HCT116 (cell line): ENCODE measurements at regions not wholly inside any gene's neighbourhood (a gene's known extent, or its start where the extent isn't known, plus 50 kb on each side); places are given as distances from the start of the nearest gene placed in this dataset.

Source experiments
- ATAC-seq: fragments of 200-7000 bp; cut with Tn5 transposase; 2 replicates; pipeline ENCODE4 v1.9.1; 2020; ENCODE audit warnings: mild to moderate bottlenecking, moderate library complexity
- BruUV-seq: library from RNA; stranded (reverse); fragments of 400-500 nt; replicated peaks from 2 replicates; lab custom pipeline; 2021; lab: Mats Ljungman, UMichigan
- CTCF ChIA-PET: fragments of 300-600 bp; sonication (Branson Sonifier 250); formaldehyde crosslinking; loops from one replicate; lab custom pipeline; 2021; ENCODE audit warnings: antibody characterized with exemption; lab: Charles Lee
- POLR2A ChIA-PET: fragments of 300-600, 350-600 bp; sonication (Branson Sonifier 250); formaldehyde crosslinking; loops from one replicate; lab custom pipeline; 2021; ENCODE audit warnings: antibody characterized with exemption; lab: Charles Lee
- RAD21 ChIA-PET, 2 experiments: fragments of 300-600 bp; sonication (Branson Sonifier 250); formaldehyde crosslinking; loops; one replicate each; lab custom pipeline; 2023; ENCODE audit warnings: low total read pairs in 2 of 2; ENCODE audit not compliant: uncharacterized antibody in 2 of 2, unreplicated experiment in 2 of 2, low non-redundant PET in 1 of 2; lab: Charles Lee
- DNase-seq: peaks from one replicate; pipeline ENCODE4 v3.0.0-alpha.2; 2010; ENCODE audit warnings: low read depth, low spot score
- H2AFZ ChIP-seq: fragments of 200-600 bp; shearing (Covaris generic), sonication (generic); 2 replicates; pipeline ENCODE4 v1.6.1; 2017; ENCODE audit warnings: low read depth, mixed run types, mixed read lengths, antibody characterized with exemption, low read length; ENCODE audit not compliant: poor library complexity, severe bottlenecking
- H3K27ac ChIP-seq: 2 replicates; pipeline ENCODE4 v1.5.1; 2012; ENCODE audit warnings: low read depth, low read length
- H3K27me3 ChIP-seq: fragments of 200-600 bp; sonication (generic); 2 replicates; pipeline ENCODE4 v1.6.1; 2016; ENCODE audit warnings: mixed run types, low read length, mixed read lengths; ENCODE audit not compliant: insufficient read depth
- H3K36me3 ChIP-seq, 2 experiments: fragments of 200-500 bp in 1 of 2; fragments of 200-600 bp in 1 of 2; sonication (Bioruptor generic) in 1 of 2; sonication (generic) in 1 of 2; 2 replicates each; pipeline versions ENCODE4 v1.5.1 to v1.6.1; 2014 to 2016; ENCODE audit warnings: low read length in 2 of 2, inconsistent platforms in 1 of 2, mixed read lengths in 1 of 2, mixed run types in 1 of 2; ENCODE audit not compliant: insufficient read depth in 2 of 2, control insufficient read depth in 1 of 2
- H3K4me1 ChIP-seq, 2 experiments: fragments of 200-600 bp in 1 of 2; sonication (generic) in 1 of 2; 2 replicates each; pipeline versions ENCODE4 v1.5.1 to v1.6.1; 2012 to 2017; ENCODE audit warnings: low read length in 2 of 2, inconsistent platforms in 1 of 2, mild to moderate bottlenecking in 1 of 2, mixed read lengths in 1 of 2, mixed run types in 1 of 2, moderate library complexity in 1 of 2; ENCODE audit not compliant: insufficient read depth in 2 of 2, control insufficient read depth in 1 of 2
- H3K4me2 ChIP-seq: fragments of 200-600 bp; sonication (generic); 2 replicates; pipeline ENCODE4 v1.6.1; 2017; ENCODE audit warnings: mixed run types, low read length, mixed read lengths
- H3K4me3 ChIP-seq, 2 experiments: fragments of 200-600 bp in 1 of 2; sonication (generic) in 1 of 2; replicated peaks in 1 of 2; 2 replicates each; pipeline ENCODE4 v1.5.1; 2011 to 2016; ENCODE audit warnings: low read length in 2 of 2, control low read depth in 1 of 2, low read depth in 1 of 2, mild to moderate bottlenecking in 1 of 2, mixed read lengths in 1 of 2, mixed run types in 1 of 2
- H3K79me2 ChIP-seq: fragments of 200-600 bp; sonication (generic); 2 replicates; pipeline ENCODE4 v1.6.1; 2017; ENCODE audit warnings: mild to moderate bottlenecking, mixed run types, low read length, moderate library complexity, mixed read lengths; ENCODE audit not compliant: insufficient read depth
- H3K9ac ChIP-seq: fragments of 200-600 bp; sonication (generic); 2 replicates; pipeline ENCODE4 v1.6.1; 2016; ENCODE audit warnings: low read length, mixed read lengths
- H3K9me2 ChIP-seq: fragments of 200-600 bp; sonication (generic), shearing (Covaris generic); 2 replicates; pipeline ENCODE4 v1.6.1; 2017; ENCODE audit warnings: mixed run types, mild to moderate bottlenecking, moderate library complexity; ENCODE audit not compliant: insufficient read depth
- H3K9me3 ChIP-seq, 2 experiments: fragments of 200-500 bp in 1 of 2; fragments of 200-600 bp in 1 of 2; sonication (Bioruptor generic) in 1 of 2; sonication (generic) in 1 of 2; 2 replicates each; pipeline ENCODE4 v1.6.1; 2014 to 2017; ENCODE audit warnings: low read length in 2 of 2, mixed read lengths in 2 of 2, inconsistent platforms in 1 of 2, low read depth in 1 of 2, mild to moderate bottlenecking in 1 of 2, mixed run types in 1 of 2, moderate library complexity in 1 of 2; ENCODE audit not compliant: control insufficient read depth in 1 of 2, insufficient read depth in 1 of 2
- H4K20me1 ChIP-seq: fragments of 200-600 bp; sonication (generic), shearing (Covaris generic); 2 replicates; pipeline ENCODE4 v1.6.1; 2017; ENCODE audit warnings: mixed run types, mild to moderate bottlenecking, moderate library complexity; ENCODE audit not compliant: insufficient read depth
- CEBPB ChIP-seq: IDR thresholded peaks from 2 replicates; pipeline ENCODE4 v1.6.1; 2012; ENCODE audit warnings: low read depth
- EZH2 ChIP-seq: fragments of 200-600 bp; sonication (generic); IDR thresholded peaks from 2 replicates; pipeline ENCODE4 v1.6.1; 2017; ENCODE audit warnings: antibody characterized with exemption, mixed run types
- EZH2phosphoT487 ChIP-seq: fragments of 200-600 bp; IDR thresholded peaks from 2 replicates; pipeline ENCODE4 v1.6.1; 2018; ENCODE audit warnings: antibody characterized with exemption, borderline replicate concordance
- FOSL1 ChIP-seq: IDR thresholded peaks from 2 replicates; pipeline ENCODE4 v1.6.1; 2012; ENCODE audit warnings: low read depth
- POLR2A ChIP-seq: IDR thresholded peaks from 2 replicates; pipeline ENCODE4 v1.7.0; 2011; ENCODE audit warnings: borderline replicate concordance; ENCODE audit not compliant: insufficient read depth, insufficient read length; ENCODE audit errors: extremely low read depth
- SIN3A ChIP-seq: IDR thresholded peaks from 2 replicates; pipeline ENCODE4 v1.6.1; 2012; ENCODE audit warnings: low read depth
- SP1 ChIP-seq: IDR thresholded peaks from 2 replicates; pipeline ENCODE4 v1.6.1; 2012; ENCODE audit warnings: low read depth
- SRF ChIP-seq: IDR thresholded peaks from 2 replicates; pipeline ENCODE4 v1.6.1; 2012; ENCODE audit warnings: low read depth
- TCF7L2 ChIP-seq: IDR thresholded peaks from 2 replicates; pipeline ENCODE4 v1.7.0; 2011; ENCODE audit warnings: borderline replicate concordance, inconsistent platforms; ENCODE audit not compliant: insufficient read depth, insufficient read length; ENCODE audit errors: extremely low read depth
- YY1 ChIP-seq: IDR thresholded peaks from 2 replicates; pipeline ENCODE4 v1.6.1; 2011; ENCODE audit warnings: low read length, low read depth, moderate library complexity, mild to moderate bottlenecking; ENCODE audit not compliant: insufficient replicate concordance; ENCODE audit errors: extremely low read depth
- ZFX ChIP-seq: fragments of 450-650 bp; IDR thresholded peaks from 2 replicates; pipeline ENCODE4 v1.6.1; 2017
- intact Hi-C: fragments of 100-400 bp; cut with micrococcal nuclease; formaldehyde crosslinking; loops from 2 replicates; pipeline ENCODE4 v1.10.0; 2022
- TF ChIP-seq, protein P1 (sequence below): IDR thresholded peaks from 2 replicates; pipeline ENCODE4 v1.6.1; 2012
- TF ChIP-seq, protein P2 (sequence below), 3 experiments: fragments of 200-600 bp in 1 of 3; sonication (generic) in 1 of 3; IDR thresholded peaks in 2 of 3; conservative IDR thresholded peaks in 1 of 3; 2 replicates each; pipeline ENCODE4 v1.5.1; 2012 to 2017; ENCODE audit warnings: low read depth in 2 of 3, low read length in 2 of 3, antibody characterized with exemption in 1 of 3, borderline replicate concordance in 1 of 3, control low read depth in 1 of 3, mild to moderate bottlenecking in 1 of 3, mixed read lengths in 1 of 3, mixed run types in 1 of 3, moderate library complexity in 1 of 3; ENCODE audit not compliant: insufficient read depth in 1 of 3
- TF ChIP-seq, protein P3 (sequence below): IDR thresholded peaks from 2 replicates; pipeline ENCODE4 v1.6.1; 2012; ENCODE audit warnings: low read depth

DNA sequence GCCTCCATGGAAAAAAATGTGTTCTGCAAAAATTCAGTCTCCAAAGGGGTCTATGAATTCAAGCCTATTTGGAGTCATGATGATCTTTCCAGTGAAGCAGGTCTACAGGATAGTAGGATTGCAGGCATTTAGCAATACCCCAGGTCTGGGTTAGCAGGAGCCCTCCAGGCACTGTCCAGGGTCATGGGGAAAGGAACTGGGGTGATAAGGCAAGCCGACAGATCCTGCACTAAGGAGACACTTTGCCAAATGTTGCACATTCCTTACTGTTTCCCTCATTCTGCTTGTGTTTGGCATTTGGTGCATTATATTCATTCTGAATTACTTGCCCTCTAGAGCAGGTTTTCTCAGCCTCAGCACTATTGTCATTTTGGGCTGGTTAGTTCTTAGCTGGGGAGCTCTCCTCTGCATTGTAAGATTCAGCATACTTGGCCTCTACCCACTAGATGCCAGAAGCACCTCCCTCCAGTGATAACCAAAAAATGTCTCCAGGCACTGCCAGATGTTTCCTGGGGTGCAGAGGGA lies 333.3 kb upstream of the PLXNA2 start:
- Histone ChIP-seq H4K20me1 (no peaks in the 10 kb centered on the region), H3K27ac (no peak overlapping the region), H3K4me2 (no peak overlapping the region), H3K9ac (no peak overlapping the region), H3K9me3 (no peaks in the 10 kb centered on the region), H3K27me3 (peaks cover 3% of the 10 kb centered on the region; the same call in 1 of the 2 replicates), H3K4me3 (no peak overlapping the region), H2AFZ (no peak overlapping the region), H3K9me2 (no peaks in the 10 kb centered on the region), H3K79me2 (no peaks in the 10 kb centered on the region), H3K36me3 (no peaks in the 10 kb centered on the region), H3K4me1 (no peaks in the 10 kb centered on the region)
- TF ChIP-seq YY1 (no peak), SIN3A (no peak), EZH2 (no peak), CEBPB (no peak), ZFX (no peak), EZH2phosphoT487 (no peak), TCF7L2 (no peak), SRF (no peak), POLR2A (no peak), FOSL1 (no peak), SP1 (no peak)
- TF ChIP-seq, protein P1, sequence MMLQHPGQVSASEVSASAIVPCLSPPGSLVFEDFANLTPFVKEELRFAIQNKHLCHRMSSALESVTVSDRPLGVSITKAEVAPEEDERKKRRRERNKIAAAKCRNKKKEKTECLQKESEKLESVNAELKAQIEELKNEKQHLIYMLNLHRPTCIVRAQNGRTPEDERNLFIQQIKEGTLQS: no peak
- TF ChIP-seq, protein P2, sequence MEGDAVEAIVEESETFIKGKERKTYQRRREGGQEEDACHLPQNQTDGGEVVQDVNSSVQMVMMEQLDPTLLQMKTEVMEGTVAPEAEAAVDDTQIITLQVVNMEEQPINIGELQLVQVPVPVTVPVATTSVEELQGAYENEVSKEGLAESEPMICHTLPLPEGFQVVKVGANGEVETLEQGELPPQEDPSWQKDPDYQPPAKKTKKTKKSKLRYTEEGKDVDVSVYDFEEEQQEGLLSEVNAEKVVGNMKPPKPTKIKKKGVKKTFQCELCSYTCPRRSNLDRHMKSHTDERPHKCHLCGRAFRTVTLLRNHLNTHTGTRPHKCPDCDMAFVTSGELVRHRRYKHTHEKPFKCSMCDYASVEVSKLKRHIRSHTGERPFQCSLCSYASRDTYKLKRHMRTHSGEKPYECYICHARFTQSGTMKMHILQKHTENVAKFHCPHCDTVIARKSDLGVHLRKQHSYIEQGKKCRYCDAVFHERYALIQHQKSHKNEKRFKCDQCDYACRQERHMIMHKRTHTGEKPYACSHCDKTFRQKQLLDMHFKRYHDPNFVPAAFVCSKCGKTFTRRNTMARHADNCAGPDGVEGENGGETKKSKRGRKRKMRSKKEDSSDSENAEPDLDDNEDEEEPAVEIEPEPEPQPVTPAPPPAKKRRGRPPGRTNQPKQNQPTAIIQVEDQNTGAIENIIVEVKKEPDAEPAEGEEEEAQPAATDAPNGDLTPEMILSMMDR (IDR thresholded peaks at IDR 0.05 in 2 of 3, conservative IDR thresholded peaks at IDR 0.05 in 1 of 3; ENCODE audit: borderline replicate concordance in 1 of 3, insufficient read depth in 1 of 3, low read depth in 2 of 3, low read length in 2 of 3): no peak
- TF ChIP-seq, protein P3, sequence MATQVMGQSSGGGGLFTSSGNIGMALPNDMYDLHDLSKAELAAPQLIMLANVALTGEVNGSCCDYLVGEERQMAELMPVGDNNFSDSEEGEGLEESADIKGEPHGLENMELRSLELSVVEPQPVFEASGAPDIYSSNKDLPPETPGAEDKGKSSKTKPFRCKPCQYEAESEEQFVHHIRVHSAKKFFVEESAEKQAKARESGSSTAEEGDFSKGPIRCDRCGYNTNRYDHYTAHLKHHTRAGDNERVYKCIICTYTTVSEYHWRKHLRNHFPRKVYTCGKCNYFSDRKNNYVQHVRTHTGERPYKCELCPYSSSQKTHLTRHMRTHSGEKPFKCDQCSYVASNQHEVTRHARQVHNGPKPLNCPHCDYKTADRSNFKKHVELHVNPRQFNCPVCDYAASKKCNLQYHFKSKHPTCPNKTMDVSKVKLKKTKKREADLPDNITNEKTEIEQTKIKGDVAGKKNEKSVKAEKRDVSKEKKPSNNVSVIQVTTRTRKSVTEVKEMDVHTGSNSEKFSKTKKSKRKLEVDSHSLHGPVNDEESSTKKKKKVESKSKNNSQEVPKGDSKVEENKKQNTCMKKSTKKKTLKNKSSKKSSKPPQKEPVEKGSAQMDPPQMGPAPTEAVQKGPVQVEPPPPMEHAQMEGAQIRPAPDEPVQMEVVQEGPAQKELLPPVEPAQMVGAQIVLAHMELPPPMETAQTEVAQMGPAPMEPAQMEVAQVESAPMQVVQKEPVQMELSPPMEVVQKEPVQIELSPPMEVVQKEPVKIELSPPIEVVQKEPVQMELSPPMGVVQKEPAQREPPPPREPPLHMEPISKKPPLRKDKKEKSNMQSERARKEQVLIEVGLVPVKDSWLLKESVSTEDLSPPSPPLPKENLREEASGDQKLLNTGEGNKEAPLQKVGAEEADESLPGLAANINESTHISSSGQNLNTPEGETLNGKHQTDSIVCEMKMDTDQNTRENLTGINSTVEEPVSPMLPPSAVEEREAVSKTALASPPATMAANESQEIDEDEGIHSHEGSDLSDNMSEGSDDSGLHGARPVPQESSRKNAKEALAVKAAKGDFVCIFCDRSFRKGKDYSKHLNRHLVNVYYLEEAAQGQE: no peak
- POLR2A ChIA-PET: no interaction called here
- ATAC-seq: no peak
- intact Hi-C loops: no loop called here
- RAD21 ChIA-PET: no interaction called here
- CTCF ChIA-PET: no interaction called here
- no TSS peak for BruUV-seq
- DNase-seq: no peak
